ENCODE measurements at regions not wholly inside any gene's neighbourhood (a gene's known extent, or its start where the extent isn't known, plus 50 kb on each side); places are given as distances from the start of the nearest gene placed in this dataset.

DNA sequence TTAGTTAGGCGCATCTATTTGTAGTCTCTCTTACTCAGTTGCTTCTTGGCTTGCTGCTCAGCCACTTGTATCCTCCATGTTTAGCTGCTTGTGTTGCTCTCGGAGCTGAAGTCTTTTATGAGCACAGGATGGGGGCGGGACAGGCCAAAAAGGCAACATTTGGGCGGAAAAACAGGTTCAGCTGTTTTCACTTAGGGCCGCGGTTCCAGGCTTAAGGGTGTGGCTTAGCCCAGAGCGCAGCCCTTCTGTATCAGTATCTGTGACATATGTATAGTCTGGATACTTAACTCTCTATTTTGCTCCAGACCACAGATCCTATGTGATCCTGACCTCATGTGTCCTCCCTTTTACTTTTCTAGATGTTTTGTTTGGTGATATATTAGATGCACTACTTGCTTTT is 763.5 kb downstream of the SUCLG1 start (continued):
- TF ChIP-seq, protein P1, sequence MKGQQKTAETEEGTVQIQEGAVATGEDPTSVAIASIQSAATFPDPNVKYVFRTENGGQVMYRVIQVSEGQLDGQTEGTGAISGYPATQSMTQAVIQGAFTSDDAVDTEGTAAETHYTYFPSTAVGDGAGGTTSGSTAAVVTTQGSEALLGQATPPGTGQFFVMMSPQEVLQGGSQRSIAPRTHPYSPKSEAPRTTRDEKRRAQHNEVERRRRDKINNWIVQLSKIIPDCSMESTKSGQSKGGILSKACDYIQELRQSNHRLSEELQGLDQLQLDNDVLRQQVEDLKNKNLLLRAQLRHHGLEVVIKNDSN (IDR thresholded peaks at IDR 0.05; ENCODE audit: borderline replicate concordance, extremely low read length, insufficient read depth, low read depth, low read length): no peak
- no peak for TF ChIP-seq NFXL1 (IDR thresholded peaks at IDR 0.05; ENCODE audit: borderline replicate concordance)
- no peak for TF ChIP-seq SPI1 (IDR thresholded peaks at IDR 0.05; ENCODE audit: borderline replicate concordance, insufficient read depth, low read depth, low read length)
- TF ChIP-seq CBFB (IDR thresholded peaks at IDR 0.05; ENCODE audit: low read depth): no peak
- no peak for TF ChIP-seq CHD2 (IDR thresholded peaks at IDR 0.05; ENCODE audit: borderline replicate concordance, low read depth, low read length)
- TF ChIP-seq CBX5 (IDR thresholded peaks at IDR 0.05; ENCODE audit: low read depth): no peak
- no peak for TF ChIP-seq POLR2AphosphoS2 (IDR thresholded peaks at IDR 0.05; ENCODE audit: low read depth, low read length)
- no peak for TF ChIP-seq POLR2AphosphoS5 (IDR thresholded peaks at IDR 0.05; ENCODE audit: low read length)
- TF ChIP-seq NR2F1 (conservative IDR thresholded peaks at IDR 0.05): no peak
- TF ChIP-seq, protein P2, sequence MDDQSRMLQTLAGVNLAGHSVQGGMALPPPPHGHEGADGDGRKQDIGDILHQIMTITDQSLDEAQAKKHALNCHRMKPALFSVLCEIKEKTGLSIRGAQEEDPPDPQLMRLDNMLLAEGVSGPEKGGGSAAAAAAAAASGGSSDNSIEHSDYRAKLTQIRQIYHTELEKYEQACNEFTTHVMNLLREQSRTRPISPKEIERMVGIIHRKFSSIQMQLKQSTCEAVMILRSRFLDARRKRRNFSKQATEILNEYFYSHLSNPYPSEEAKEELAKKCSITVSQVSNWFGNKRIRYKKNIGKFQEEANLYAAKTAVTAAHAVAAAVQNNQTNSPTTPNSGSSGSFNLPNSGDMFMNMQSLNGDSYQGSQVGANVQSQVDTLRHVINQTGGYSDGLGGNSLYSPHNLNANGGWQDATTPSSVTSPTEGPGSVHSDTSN (IDR thresholded peaks at IDR 0.05; ENCODE audit: insufficient replicate concordance, low read depth, low read length): no peak

DNA sequence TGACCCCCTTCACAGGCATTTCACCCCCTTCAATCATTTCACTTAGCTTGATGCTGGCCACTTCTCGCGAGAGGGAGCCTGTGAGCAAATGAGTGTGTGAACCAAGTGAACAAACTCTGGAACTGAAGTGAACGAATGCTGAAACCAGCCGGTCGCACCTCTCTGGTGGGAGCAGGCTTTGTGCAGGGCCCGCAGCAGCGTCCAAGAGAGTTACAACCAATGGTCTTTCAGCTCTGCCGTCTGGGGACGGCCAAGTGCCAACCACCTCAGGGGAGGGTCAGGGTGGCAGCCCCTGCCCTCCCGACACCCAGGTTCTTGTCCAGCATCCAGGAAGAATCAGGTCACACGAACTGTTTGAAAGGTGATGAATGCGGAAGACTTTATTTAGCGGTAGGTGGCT is 764.0 kb downstream of the SUCLG1 start:
- ATAC-seq (no peak), DNase-seq (ENCODE audit: low read depth, low spot score) (no peak), FAIRE-seq (no peak)
- Histone ChIP-seq H3K4me1 (ENCODE audit: control insufficient read depth, insufficient read depth, low read length) (no peaks in the 10 kb centered on the region), H3K9ac (ENCODE audit: control insufficient read depth, insufficient read depth, low read length) (no peak overlapping the region), H3K9me3 (replicated peaks; ENCODE audit: control insufficient read depth, insufficient read depth, low read length) (no peaks in the 10 kb centered on the region), H3K36me3 (ENCODE audit: control insufficient read depth in 2 of 2, insufficient read depth in 2 of 2, low read length in 1 of 2) (no peaks in the 10 kb centered on the region), H3K79me2 (ENCODE audit: control insufficient read depth, insufficient read depth, low read length) (no peaks in the 10 kb centered on the region), H3K4me2 (ENCODE audit: control insufficient read depth, insufficient read depth) (no peak overlapping the region), H3K4me3 (no peak overlapping the region), H3K27me3 (replicated peaks in 1 of 2; ENCODE audit: control insufficient read depth in 2 of 2, insufficient read depth in 2 of 2, low read length in 1 of 2) (no peaks in the 10 kb centered on the region; a peak in 1 of 4 replicates), H3K27ac (ENCODE audit: control insufficient read depth, insufficient read depth) (no peak overlapping the region), H2AFZ (ENCODE audit: control insufficient read depth, low read depth, low read length) (no peak overlapping the region), H4K20me1 (ENCODE audit: control insufficient read depth, insufficient read depth) (no peaks in the 10 kb centered on the region)
- 53% methylated on average over 13 of the region's 13 CpGs for WGBS (ENCODE audit: insufficient coverage, insufficient replicate concordance, low lambda C conversion rate, missing lambda C conversion rate)
- intact Hi-C loops (cut with micrococcal nuclease; ENCODE audit: unreplicated experiment): no loop called here
- POLR2A ChIA-PET: no interaction called here
- BruUV-seq (replicated peaks): no TSS peak
- CTCF ChIA-PET: no interaction called here
- TF ChIP-seq CBFB (IDR thresholded peaks at IDR 0.05; ENCODE audit: low read depth) (no peak), FOS (IDR thresholded peaks at IDR 0.05; ENCODE audit: borderline replicate concordance, extremely low read depth, insufficient read length) (no peak), TARDBP (IDR thresholded peaks at IDR 0.05; ENCODE audit: borderline replicate concordance) (no peak), NR2F1 (conservative IDR thresholded peaks at IDR 0.05) (no peak), SP1 (IDR thresholded peaks at IDR 0.05; ENCODE audit: low read depth, low read length) (no peak), ATF7 (IDR thresholded peaks at IDR 0.05; ENCODE audit: low read depth) (no peak), CEBPB (IDR thresholded peaks at IDR 0.05; ENCODE audit: borderline replicate concordance in 1 of 2, low read depth in 2 of 2, low read length in 2 of 2) (no peak), POLR2AphosphoS5 (IDR thresholded peaks at IDR 0.05; ENCODE audit: low read length) (no peak)
- in situ Hi-C loops (cut with MboI): no loop called here
- RAD21 ChIA-PET (ENCODE audit: unreplicated experiment): no interaction called here
- SMC1A ChIA-PET (ENCODE audit: uncharacterized antibody, unreplicated experiment): no interaction called here
